NT2/D1 (cell line): ENCODE measurements at regions not wholly inside any gene's neighbourhood (a gene's known extent, or its start where the extent isn't known, plus 50 kb on each side); places are given as distances from the start of the nearest gene placed in this dataset.

Source experiments
- YY1 ChIP-seq: IDR thresholded peaks from 2 replicates; pipeline ENCODE4 v1.6.1; 2011; ENCODE audit not compliant: insufficient read length, insufficient read depth
- ZNF274 ChIP-seq: IDR thresholded peaks from 2 replicates; pipeline ENCODE4 v1.6.1; 2011; ENCODE audit warnings: mild to moderate bottlenecking, low read depth, low read length

DNA sequence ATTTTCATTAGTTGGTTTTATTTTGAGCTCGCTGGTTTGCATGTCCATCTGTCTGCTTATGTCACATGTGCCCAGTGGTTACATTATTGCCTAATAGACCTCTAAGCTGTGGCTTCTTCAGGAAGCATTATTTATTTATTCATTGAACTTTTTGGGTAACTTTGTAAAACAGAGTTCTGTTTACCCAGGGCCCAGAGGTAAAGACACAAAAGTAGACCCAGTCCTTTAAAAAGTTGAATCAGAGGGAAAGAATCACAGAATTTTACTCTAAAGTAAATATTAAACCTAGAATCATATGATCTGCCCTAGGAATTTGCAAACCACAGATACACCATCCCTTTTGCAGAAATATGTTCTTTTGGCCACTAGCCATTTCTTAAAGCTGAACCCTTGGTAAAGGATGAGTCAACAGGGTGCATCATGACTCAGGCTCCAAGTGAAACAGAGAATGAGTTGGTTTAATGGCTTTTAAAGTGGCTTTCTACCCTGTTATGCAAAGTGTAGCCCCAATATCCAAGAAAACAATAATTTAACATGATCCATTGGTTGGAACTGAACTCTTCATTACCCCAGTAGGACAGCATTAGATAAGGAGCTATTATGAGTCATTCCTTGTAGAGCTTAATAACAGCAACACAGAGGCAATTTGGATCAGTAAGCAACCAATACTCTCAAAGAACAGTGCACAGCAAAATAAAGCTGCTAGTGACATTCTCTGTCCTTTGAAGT lies 236.3 kb downstream of the KCNJ2 start:
- no peak for TF ChIP-seq YY1
- no peak for TF ChIP-seq ZNF274
